Tibial nerve (tissue), 3 donors: ENCODE measurements at regions not wholly inside any gene's neighbourhood (a gene's known extent, or its start where the extent isn't known, plus 50 kb on each side); places are given as distances from the start of the nearest gene placed in this dataset.

ENCODE experiments used
- POLR2A ChIP-seq, 2 donors: fragments of 450-650 bp; IDR thresholded peaks; one replicate each; pipeline ENCODE4 v1.6.1; 2017; ENCODE audit warnings: antibody characterized with exemption in 2 of 2, mild to moderate bottlenecking in 2 of 2, moderate library complexity in 2 of 2
- TF ChIP-seq, protein P1 (sequence below), 5 experiments: fragments of 200-600 bp in 3 of 5; fragments of 450-650 bp in 2 of 5; sonication (generic) in 3 of 5; IDR thresholded peaks; one replicate each; pipeline ENCODE4 v1.5.1; 2016 to 2019; ENCODE audit warnings: antibody characterized with exemption in 5 of 5, mild to moderate bottlenecking in 3 of 5, moderate library complexity in 2 of 5

- TF ChIP-seq, protein P1, sequence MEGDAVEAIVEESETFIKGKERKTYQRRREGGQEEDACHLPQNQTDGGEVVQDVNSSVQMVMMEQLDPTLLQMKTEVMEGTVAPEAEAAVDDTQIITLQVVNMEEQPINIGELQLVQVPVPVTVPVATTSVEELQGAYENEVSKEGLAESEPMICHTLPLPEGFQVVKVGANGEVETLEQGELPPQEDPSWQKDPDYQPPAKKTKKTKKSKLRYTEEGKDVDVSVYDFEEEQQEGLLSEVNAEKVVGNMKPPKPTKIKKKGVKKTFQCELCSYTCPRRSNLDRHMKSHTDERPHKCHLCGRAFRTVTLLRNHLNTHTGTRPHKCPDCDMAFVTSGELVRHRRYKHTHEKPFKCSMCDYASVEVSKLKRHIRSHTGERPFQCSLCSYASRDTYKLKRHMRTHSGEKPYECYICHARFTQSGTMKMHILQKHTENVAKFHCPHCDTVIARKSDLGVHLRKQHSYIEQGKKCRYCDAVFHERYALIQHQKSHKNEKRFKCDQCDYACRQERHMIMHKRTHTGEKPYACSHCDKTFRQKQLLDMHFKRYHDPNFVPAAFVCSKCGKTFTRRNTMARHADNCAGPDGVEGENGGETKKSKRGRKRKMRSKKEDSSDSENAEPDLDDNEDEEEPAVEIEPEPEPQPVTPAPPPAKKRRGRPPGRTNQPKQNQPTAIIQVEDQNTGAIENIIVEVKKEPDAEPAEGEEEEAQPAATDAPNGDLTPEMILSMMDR (IDR thresholded peaks at IDR 0.05), result no peak
- TF ChIP-seq POLR2A (IDR thresholded peaks at IDR 0.05), result no peak
Observed at GRCh38 chr1:47572731-47573430, 135.0 kb downstream of the FOXD2 start.
